NCI-H2196 (cell line): ENCODE measurements at regions not wholly inside any gene's neighbourhood (a gene's known extent, or its start where the extent isn't known, plus 50 kb on each side); places are given as distances from the start of the nearest gene placed in this dataset.
"Not testable (repeated sequence)": the region's sequence is repeated elsewhere in the genome, so short reads cannot be mapped to it uniquely, and the experiment has no call there.

Source experiments
- DNase-seq: peaks from one replicate; lab custom pipeline; 2025; ENCODE audit not compliant: unreplicated experiment; lab: John Stamatoyannopoulos, UW

- DNase-seq, result no peak
Measured at GRCh38 chr13:65613004-65613403, 1617.1 kb downstream of the PCDH9 start.

- no peak for DNase-seq
Measured at GRCh38 chr13:65609350-65609749, 1620.8 kb downstream of the PCDH9 start.

- no peak for DNase-seq
Measured at GRCh38 chr13:65606622-65607021, 1623.5 kb downstream of the PCDH9 start.

- DNase-seq, result no peak
Measured at GRCh38 chr13:65605396-65605795, 1624.7 kb downstream of the PCDH9 start.

GRCh38 chr13:65603160-65603559 lies 1627.0 kb downstream of the PCDH9 start:
- no peak for DNase-seq

- no peak for DNase-seq
Measured at GRCh38 chr13:65601855-65602254, 1628.3 kb downstream of the PCDH9 start.

- DNase-seq, result no peak
Measured at GRCh38 chr13:65600702-65601101, 1629.4 kb downstream of the PCDH9 start.

- no peak for DNase-seq
Measured at GRCh38 chr13:65597839-65598818, 1632.0 kb downstream of the PCDH9 start.

GRCh38 chr13:65595916-65596315 lies 1634.2 kb downstream of the PCDH9 start:
- DNase-seq, result no peak

- no peak for DNase-seq
Measured at GRCh38 chr13:65594298-65594781, 1635.8 kb downstream of the PCDH9 start.

- DNase-seq, result no peak
Measured at GRCh38 chr13:65593298-65593874, 1636.8 kb downstream of the PCDH9 start.

GRCh38 chr13:65592731-65593130 lies 1637.4 kb downstream of the PCDH9 start:
- DNase-seq, result no peak

GRCh38 chr13:65585346-65585745 lies 1644.8 kb downstream of the PCDH9 start:
- DNase-seq, result no peak

- no peak for DNase-seq
Measured at GRCh38 chr13:65584126-65584525, 1646.0 kb downstream of the PCDH9 start.

GRCh38 chr13:65582160-65582559 lies 1648.0 kb downstream of the PCDH9 start:
- no peak for DNase-seq

GRCh38 chr13:65564561-65564960 lies 1665.6 kb downstream of the PCDH9 start:
- DNase-seq, result not testable (repeated sequence)

- no peak for DNase-seq
Measured at GRCh38 chr13:65562305-65562704, 1667.8 kb downstream of the PCDH9 start.

- no peak for DNase-seq
Measured at GRCh38 chr13:65560936-65561335, 1669.2 kb downstream of the PCDH9 start.

- DNase-seq, result no peak
Measured at GRCh38 chr13:65555962-65556361, 1674.2 kb downstream of the PCDH9 start.

GRCh38 chr13:65553096-65553727 lies 1676.9 kb downstream of the PCDH9 start:
- DNase-seq, result no peak

GRCh38 chr13:65551208-65551607 lies 1678.9 kb downstream of the PCDH9 start:
- no peak for DNase-seq

GRCh38 chr13:65540175-65540574 lies 1690.0 kb downstream of the PCDH9 start:
- no peak for DNase-seq
